ENCODE measurements at regions not wholly inside any gene's neighbourhood (a gene's known extent, or its start where the extent isn't known, plus 50 kb on each side); places are given as distances from the start of the nearest gene placed in this dataset.
A peak's percentile ranks its signal among the peaks of the same experiment; 100 is the strongest.

DNA sequence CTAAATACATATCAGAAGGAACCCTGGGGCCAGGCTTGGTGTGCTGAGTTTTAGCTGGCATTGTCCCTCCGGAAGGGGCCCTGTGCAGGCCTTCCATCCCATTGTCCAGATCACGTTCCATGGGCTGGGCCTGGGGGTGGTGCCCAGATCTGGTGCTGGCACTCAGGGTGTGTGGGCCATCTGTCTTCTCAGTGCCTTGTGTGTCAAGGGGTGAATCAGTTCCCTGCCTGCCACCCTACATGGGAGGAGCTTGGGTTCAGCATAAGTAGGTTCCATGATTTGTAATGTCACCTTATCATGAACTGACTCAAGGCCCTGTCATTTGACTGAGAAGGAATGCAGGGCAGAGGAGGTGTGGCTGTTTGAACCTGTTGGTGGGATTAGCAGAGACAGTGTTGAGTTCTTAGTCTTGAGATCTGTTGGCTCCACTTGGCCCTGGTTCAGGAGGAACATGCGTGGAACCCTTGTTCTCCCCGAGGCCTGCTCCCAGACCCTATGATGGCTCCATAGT is 176.8 kb downstream of the MACROH2A1 start:
- peak; percentile 40 for DNase-seq (ENCODE audit: low spot score)
- H3K27ac ChIP-seq, result no peak overlapping the region

DNA sequence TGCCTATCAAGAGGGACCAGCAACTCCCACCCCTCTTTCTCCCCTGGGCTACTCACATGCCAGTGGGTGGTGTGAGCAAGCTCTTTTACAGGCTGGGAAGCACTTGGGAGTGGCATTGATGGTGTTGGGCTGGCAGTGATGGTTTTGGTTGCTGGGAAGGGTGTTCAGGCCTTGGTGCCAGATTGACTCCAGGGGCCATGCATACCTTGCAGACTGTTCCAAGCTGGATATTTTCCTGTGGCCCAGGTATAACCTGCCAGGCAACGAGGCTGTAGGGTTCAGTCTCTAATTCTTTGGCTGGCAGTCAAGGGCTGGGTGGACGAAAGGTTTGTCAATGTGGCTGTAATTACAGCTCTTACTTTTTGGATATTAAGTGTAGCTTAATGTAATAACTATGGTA is 177.3 kb downstream of the MACROH2A1 start:
- H3K27ac ChIP-seq, result no peak overlapping the region

More for the DNA sequence above, 176.8 kb downstream of the MACROH2A1 start:
- Histone ChIP-seq H3K4me3 (no peak overlapping the region), H3K27me3 (no peaks in the 10 kb centered on the region), H3K36me3 (no peaks in the 10 kb centered on the region), H3K4me1 (no peaks in the 10 kb centered on the region), H3K9me3 (no peaks in the 10 kb centered on the region)
- TF ChIP-seq, protein P1, sequence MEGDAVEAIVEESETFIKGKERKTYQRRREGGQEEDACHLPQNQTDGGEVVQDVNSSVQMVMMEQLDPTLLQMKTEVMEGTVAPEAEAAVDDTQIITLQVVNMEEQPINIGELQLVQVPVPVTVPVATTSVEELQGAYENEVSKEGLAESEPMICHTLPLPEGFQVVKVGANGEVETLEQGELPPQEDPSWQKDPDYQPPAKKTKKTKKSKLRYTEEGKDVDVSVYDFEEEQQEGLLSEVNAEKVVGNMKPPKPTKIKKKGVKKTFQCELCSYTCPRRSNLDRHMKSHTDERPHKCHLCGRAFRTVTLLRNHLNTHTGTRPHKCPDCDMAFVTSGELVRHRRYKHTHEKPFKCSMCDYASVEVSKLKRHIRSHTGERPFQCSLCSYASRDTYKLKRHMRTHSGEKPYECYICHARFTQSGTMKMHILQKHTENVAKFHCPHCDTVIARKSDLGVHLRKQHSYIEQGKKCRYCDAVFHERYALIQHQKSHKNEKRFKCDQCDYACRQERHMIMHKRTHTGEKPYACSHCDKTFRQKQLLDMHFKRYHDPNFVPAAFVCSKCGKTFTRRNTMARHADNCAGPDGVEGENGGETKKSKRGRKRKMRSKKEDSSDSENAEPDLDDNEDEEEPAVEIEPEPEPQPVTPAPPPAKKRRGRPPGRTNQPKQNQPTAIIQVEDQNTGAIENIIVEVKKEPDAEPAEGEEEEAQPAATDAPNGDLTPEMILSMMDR (IDR thresholded peaks at IDR 0.05), result no peak

DNA sequence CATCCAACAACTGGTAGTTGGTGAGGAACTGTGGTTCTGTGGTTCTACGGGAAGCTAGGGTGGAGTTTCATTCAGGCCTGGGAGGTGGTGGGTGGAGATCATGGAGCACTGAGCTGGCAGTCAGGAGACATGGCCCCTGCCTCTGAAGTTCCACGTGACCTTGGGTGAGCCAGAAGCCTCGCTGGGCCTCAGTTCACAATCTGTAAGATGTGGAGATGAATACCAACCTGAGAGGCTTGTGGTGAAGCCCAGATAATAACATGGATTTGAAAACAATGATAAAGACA is 177.9 kb downstream of the MACROH2A1 start:
- H3K27me3 ChIP-seq, result no peaks in the 10 kb centered on the region
- no peaks in the 10 kb centered on the region for H3K4me1 ChIP-seq
- no peaks in the 10 kb centered on the region for H3K9me3 ChIP-seq
- H3K36me3 ChIP-seq, result no peaks in the 10 kb centered on the region
- peak; percentile 46 for DNase-seq (ENCODE audit: low spot score)
- TF ChIP-seq, protein P1 (IDR thresholded peaks at IDR 0.05), result no peak
- no peak overlapping the region for H3K4me3 ChIP-seq
- H3K27ac ChIP-seq, result no peak overlapping the region

More for the DNA sequence above, 177.3 kb downstream of the MACROH2A1 start:
- peak; percentile 26 for DNase-seq (ENCODE audit: low spot score)
- no peaks in the 10 kb centered on the region for H3K36me3 ChIP-seq
- H3K4me1 ChIP-seq, result no peaks in the 10 kb centered on the region
- no peak overlapping the region for H3K4me3 ChIP-seq
- H3K9me3 ChIP-seq, result no peaks in the 10 kb centered on the region
- no peaks in the 10 kb centered on the region for H3K27me3 ChIP-seq
- TF ChIP-seq, protein P1 (IDR thresholded peaks at IDR 0.05), result no peak

DNA sequence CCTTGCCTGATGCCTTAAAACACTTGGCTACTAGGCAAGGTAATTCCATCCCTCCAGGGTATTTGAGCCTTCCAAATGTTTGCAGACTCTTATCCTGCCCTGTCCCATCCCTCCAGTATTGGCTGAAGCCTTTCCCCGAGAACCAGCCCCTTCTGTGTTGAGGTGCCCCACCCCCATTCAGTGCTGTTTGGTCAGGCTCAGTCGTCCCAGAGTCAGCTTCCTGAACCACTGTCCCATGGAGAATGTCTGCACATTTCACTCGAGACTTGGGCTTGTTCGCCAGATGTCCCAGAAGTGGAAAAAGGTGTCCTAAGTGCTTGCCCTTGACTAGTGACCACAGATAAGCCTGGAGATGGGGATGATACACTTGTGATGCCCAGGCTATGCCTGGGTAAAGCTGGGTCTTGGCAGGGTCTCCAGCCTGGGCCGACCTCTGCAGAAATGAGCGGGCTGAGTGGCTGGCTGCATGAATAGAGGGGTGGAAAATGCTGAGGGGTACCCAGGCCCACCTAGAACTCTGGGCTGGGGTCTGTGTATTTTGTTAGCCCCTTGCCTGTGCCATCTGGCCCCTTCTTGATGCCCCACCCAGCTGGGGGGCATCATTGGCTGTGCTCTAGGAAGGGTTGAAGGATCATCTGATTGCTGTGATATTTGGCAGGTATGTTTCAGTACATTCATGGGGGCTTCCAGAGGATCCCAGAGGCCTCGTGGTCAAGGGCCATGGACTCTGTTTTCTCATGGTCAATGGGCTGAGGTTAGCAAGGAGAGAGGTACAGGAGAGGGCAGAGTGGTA is 178.4 kb downstream of the MACROH2A1 start:
- Histone ChIP-seq H3K4me3 (no peak overlapping the region), H3K27me3 (no peaks in the 10 kb centered on the region), H3K36me3 (no peaks in the 10 kb centered on the region), H3K4me1 (no peaks in the 10 kb centered on the region), H3K9me3 (no peaks in the 10 kb centered on the region), H3K27ac (no peak overlapping the region)
- DNase-seq (ENCODE audit: low spot score), result peak; percentile 32
- TF ChIP-seq, protein P1 (IDR thresholded peaks at IDR 0.05), result no peak

DNA sequence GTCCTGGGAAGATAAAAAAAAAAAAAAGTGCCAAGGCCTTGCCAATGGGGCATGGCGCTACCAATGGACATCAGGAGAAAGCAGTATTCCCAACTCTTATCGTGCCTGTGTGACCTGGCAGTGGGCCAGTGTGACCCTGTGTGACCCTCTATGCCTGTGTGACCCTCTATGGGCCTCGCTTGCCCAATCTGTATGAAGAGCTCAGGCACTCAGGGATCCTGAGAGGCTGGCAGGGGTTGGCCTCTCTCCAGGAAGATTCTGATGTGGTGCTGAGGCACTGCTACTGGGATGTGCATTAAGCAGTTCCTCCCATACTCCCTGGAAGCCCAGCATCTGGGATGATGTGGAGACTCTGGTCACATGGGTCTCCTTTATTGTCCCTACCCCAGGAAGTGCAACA is 179.2 kb downstream of the MACROH2A1 start:
- Histone ChIP-seq H3K27me3 (no peaks in the 10 kb centered on the region), H3K4me3 (no peak overlapping the region), H3K4me1 (no peaks in the 10 kb centered on the region), H3K9me3 (no peaks in the 10 kb centered on the region), H3K27ac (no peak overlapping the region), H3K36me3 (no peaks in the 10 kb centered on the region)
- TF ChIP-seq, protein P1 (IDR thresholded peaks at IDR 0.05), result no peak
- peak; percentile 54 for DNase-seq (ENCODE audit: low spot score)

All from right atrium auricular region (tissue), 2 donors.